GDM1 (cell line): ENCODE measurements at regions not wholly inside any gene's neighbourhood (a gene's known extent, or its start where the extent isn't known, plus 50 kb on each side); places are given as distances from the start of the nearest gene placed in this dataset.
"Not testable (repeated sequence)": the region's sequence is repeated elsewhere in the genome, so short reads cannot be mapped to it uniquely, and the experiment has no call there.

Experiments used
- DNase-seq: peaks from one replicate; lab custom pipeline; 2025; lab: John Stamatoyannopoulos, UW

- no peak for DNase-seq
Observed at GRCh38 chr2:5148392-5149085, 543.6 kb upstream of the SOX11 start.

DNA sequence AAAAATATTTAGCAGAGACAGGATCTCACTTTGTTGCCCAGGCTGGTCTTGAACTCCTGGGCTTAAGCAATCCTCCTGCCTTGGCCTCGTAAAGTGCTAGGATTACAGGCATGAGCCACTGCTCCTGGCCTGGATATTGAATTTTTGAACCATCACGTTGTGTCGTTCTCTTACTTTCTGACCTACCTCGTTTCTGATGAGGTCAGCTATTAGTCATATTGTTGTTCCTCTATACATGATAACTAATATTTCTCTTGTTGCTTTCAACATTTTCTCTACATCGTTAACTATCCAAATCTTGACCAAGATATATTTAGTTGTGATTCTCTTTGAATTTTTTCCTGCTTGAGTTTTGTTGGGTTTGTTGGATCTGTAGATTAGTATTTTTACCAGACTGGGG, 541.3 kb upstream of the SOX11 start:
- DNase-seq, result no peak

GRCh38 chr2:5164776-5165525, 527.2 kb upstream of the SOX11 start:
- no peak for DNase-seq

DNA sequence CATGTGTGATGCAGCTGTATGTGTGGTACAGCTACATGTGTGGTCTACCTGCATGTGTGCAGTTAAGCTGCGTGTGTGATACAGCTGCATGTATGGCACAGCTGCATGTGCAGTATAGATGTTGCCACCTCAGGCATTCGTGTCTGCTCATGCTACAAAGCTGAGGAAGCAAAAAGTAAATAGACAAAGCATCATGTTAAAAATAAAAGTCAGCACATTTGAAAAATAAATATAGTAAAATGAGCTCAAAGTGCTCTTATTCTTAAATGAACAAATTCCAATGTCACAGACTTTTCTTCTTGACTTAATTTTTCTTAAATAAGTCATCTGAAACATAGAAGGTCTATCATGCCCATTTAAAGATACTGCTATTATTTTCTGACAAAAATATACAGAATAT, 519.3 kb upstream of the SOX11 start:
- no peak for DNase-seq

- no peak for DNase-seq
Observed at GRCh38 chr2:5173876-5174535, 518.2 kb upstream of the SOX11 start.

DNA sequence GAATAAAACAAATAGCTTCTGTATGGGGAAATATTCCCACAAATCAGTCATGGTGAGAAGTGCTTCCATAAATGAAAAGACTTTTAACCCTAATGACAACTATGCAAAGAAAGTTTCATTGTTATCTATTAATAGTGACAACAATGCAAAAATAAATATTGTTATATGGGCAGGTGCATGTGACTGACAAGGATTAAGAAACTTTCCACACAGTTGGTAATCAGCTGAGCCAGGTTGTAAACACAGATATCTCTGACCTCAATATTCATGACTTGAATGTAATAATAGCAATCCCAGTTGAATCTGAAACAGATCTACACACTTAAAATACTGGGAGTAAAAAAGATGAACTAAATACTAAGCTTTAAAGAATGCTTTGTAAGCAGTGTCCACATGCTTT, 517.0 kb upstream of the SOX11 start:
- DNase-seq, result no peak

DNA sequence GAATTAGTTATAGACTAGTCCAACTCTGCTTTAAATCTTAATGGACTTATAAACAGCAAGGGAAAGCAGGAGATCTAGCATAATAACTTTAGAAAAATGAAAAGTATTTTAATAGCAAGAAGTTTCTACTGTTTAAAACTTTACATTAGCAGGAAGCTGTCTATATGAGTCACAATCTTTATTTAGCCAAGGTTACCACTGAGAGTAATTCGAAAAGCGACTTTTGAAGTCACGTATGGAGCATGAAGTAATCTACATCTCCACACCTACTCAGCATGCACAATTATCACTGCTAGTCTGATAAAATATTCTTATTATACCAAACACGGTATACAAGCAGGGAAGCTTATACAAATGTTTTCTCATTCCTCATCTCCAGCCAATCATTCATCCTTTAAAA, 515.4 kb upstream of the SOX11 start:
- no peak for DNase-seq

DNA sequence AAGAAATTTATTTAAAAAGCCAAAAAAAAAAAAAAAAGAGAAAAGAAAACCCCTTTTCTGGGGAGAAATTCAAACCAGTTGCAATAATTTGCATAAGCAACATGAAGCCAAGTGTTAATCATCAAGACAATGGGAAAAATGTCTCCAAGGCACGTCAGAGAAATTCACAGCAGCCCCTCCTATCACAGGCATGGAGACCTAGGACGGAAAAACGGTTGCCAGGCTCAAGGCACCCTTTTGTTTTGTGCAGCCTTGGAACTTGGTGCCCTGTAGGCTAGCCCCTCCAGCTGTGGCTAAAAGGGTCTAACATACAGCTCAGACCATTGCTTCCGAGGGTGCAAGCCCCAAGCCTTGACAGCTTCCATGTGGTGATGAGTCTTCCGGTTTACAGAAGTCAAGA, 509.2 kb upstream of the SOX11 start:
- no peak for DNase-seq

- DNase-seq, result no peak
Observed at GRCh38 chr2:5187283-5187682, 504.9 kb upstream of the SOX11 start.

- no peak for DNase-seq
Observed at GRCh38 chr2:5188636-5189035, 503.5 kb upstream of the SOX11 start.

- DNase-seq, result no peak
Observed at GRCh38 chr2:5190023-5190422, 502.2 kb upstream of the SOX11 start.

DNA sequence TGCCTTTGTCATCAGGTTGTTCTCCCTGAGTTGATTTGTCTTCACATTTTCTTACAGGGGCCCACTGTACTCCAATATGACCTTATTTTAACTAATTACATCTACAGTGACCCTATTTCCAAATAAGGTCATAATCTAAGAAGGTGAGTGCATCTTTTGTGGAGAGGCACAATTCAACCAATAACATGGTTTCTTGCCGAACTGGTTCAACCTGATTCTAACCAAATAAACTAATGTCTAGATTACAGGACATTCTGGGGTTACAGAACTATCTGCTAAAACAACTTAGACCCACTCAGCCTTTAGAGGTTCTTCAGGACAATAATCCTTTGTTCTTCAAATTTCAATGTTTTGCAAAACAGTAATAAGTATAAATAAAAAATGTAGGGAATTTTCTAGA, 496.5 kb upstream of the SOX11 start:
- DNase-seq, result no peak

- no peak for DNase-seq
Observed at GRCh38 chr2:5203134-5203755, 488.9 kb upstream of the SOX11 start.

DNA sequence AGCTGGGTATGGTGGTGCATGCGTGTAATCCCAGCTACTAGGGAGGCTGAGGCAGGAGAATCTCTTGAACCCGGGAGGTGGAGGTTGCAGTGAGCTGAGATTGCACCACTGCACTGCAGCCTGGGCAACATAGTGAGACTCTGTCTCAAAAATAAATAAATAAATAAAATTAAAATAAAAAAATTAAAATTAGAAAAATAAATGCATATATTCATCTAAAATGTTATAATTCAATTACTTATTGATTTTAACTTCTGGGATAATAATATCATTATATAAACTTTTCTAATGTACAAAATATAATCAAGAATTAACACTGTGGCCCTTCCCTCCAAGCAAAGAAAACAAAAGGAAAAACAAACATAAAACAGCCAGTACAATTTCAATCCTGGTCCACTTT, 485.4 kb upstream of the SOX11 start:
- DNase-seq, result not testable (repeated sequence)

GRCh38 chr2:5215989-5216607, 476.1 kb upstream of the SOX11 start:
- DNase-seq, result no peak

DNA sequence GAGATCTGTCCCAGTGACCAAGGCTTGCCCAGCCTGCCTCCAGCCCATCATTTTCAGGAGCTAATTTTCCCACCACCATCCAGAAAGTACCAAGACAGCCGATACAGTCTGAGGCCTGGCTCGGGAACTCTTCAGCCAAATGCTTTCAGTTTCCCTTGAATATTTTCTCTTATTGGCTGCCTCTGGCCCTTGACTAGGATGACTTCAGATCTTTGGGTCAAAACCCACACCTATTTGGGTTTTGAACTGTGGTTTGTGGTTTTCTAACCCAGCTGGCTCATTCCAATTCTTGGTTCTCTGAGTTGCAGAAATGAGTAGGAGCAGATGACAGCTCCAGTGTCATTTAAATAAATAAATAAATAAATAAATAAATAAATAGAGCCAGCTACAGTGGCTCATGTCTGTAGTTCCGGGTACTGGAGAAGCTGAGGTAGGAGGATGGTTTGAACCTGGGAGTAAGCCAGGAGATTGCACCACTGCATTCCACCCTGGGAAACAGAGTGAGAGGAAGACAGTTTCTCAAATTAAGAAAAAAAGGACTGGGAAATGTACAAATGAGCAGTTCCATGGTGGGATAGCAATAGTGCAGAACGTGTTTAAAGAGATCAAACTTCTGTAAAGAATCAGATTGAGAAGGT, 465.0 kb upstream of the SOX11 start:
- DNase-seq, result no peak

GRCh38 chr2:5229574-5229973, 462.6 kb upstream of the SOX11 start:
- no peak for DNase-seq

DNA sequence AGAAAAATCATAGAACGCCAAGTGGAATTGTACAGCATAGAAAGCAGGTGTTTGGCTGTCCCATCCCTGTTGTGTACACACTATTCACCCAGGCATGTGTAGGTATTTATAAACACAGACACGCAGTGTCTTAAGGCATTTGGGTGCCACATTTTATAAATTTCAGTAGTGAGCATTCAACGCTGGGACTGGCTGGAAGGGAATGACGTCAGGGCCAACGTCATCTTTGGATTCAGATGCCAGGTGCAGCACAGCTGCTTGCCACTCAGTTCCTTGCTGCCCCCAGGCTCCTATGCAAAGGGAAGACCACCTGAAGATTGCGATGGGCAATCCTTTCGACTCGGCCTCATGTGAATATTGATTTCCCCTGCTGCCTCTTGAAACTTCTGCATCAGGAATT, 461.7 kb upstream of the SOX11 start:
- no peak for DNase-seq

GRCh38 chr2:5230855-5231254, 461.3 kb upstream of the SOX11 start:
- DNase-seq, result no peak

DNA sequence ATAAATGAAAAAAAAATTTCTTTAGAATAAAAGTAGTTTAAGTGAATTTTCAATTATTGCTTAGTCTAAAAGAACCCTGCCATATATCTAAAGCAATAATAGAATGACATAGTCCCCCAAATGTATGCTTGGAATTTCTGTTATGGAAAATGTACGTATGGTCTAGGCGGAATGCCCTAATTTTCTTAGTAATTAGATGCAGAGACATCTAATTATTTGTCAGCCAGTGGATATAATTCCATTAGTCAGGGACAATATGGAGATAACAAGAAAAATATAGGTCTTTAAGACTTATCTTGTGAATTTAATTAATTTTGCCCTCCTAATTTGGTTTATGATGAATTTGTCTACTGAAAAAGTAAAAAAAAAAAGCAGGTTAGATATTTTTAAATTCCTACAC, 460.9 kb upstream of the SOX11 start:
- no peak for DNase-seq

GRCh38 chr2:5234563-5234962, 457.6 kb upstream of the SOX11 start:
- DNase-seq, result no peak

DNA sequence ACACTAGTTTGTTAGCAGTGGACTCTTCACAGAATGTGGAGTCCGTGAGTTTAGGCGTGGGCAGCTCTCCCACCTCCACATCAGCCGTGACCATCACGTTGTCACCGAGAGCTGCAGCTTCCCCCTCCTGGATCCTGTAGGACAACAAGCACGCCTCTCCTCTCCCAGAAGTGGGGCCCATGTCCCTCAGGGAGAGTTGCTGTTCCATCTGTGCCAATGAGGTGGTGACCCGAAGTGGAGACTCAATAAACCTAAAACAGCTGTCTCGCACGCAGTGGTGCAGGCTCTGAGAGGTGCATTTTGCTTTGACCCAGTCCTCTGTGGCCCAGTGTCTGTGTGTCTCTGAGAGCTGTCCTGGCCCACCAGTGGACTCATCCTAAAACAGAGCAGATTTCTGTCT, 456.5 kb upstream of the SOX11 start:
- DNase-seq, result no peak
